ENCODE measurements at regions not wholly inside any gene's neighbourhood (a gene's known extent, or its start where the extent isn't known, plus 50 kb on each side); places are given as distances from the start of the nearest gene placed in this dataset.
"Not testable (repeated sequence)": the region's sequence is repeated elsewhere in the genome, so short reads cannot be mapped to it uniquely, and the experiment has no call there.

DNA sequence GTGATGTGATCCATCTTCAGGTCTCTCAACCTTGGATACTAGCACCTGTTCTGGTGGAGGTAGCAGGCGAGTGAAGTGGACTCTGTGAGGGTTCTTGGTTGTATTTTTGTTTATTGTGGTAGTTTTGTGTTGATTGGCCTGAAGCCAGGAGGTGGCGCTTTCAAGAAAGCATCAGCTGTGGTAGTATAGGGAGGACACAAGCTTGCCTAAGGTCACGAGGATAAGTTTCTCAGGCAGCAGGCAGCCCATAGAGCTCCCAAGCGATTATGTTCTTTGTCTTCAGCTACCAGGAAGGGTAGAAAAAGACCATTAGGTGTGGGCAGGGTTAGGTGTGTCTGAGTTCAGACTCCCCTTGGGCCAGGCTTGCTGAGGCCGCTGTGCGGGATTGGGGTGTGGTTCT, 290.8 kb upstream of the TGIF2LY start:
- H4K8ac ChIP-seq (ENCODE audit: extremely low read depth, insufficient read depth, low read length); H2BK120ac ChIP-seq (replicated peaks; ENCODE audit: low read depth, low read length); H3K27me3 ChIP-seq (replicated peaks in 1 of 4; ENCODE audit: control insufficient read depth in 3 of 4, extremely low read depth in 1 of 4, insufficient read depth in 3 of 4, low read length in 3 of 4); H3K56ac ChIP-seq (replicated peaks; ENCODE audit: insufficient read length, low read depth, low read length); H3K9ac ChIP-seq (replicated peaks in 1 of 4; ENCODE audit: extremely low read depth in 1 of 4, low read depth in 3 of 4, low read length in 3 of 4); H3K4me1 ChIP-seq (replicated peaks in 1 of 4; ENCODE audit: control insufficient read depth in 3 of 4, insufficient read depth in 4 of 4, low read length in 3 of 4); H3K9me3 ChIP-seq (ENCODE audit: insufficient read depth in 2 of 2, low read depth in 1 of 2, low read length in 1 of 2); POLR2A ChIA-PET (ENCODE audit: partially characterized antibody); H3K4ac ChIP-seq (replicated peaks; ENCODE audit: insufficient read length, low read depth, low read length); H3K14ac ChIP-seq (ENCODE audit: insufficient read length); H2BK5ac ChIP-seq (ENCODE audit: low read depth, low read length); H3K23ac ChIP-seq (ENCODE audit: insufficient read length); H3K4me2 ChIP-seq (ENCODE audit: insufficient read depth in 1 of 2, low read depth in 2 of 2, low read length in 2 of 2); CTCF ChIA-PET (ENCODE audit: partially characterized antibody); H3K4me3 ChIP-seq (ENCODE audit: extremely low read depth in 1 of 4, insufficient read depth in 2 of 4, low read depth in 3 of 4, low read length in 4 of 4); H2BK12ac ChIP-seq (ENCODE audit: low read depth, low read length); H3K18ac ChIP-seq (ENCODE audit: extremely low read depth, low read length); H3K23me2 ChIP-seq (ENCODE audit: low read depth, low read length); H2BK20ac ChIP-seq (ENCODE audit: low read length); H2AK5ac ChIP-seq (ENCODE audit: low read depth, low read length); H3K79me1 ChIP-seq (ENCODE audit: low read depth, low read length); H2AFZ ChIP-seq (ENCODE audit: low read length); H4K20me1 ChIP-seq (replicated peaks in 1 of 2; ENCODE audit: control insufficient read depth in 1 of 2, insufficient read depth in 2 of 2, low read length in 2 of 2); H3K36me3 ChIP-seq (ENCODE audit: control insufficient read depth in 2 of 4, insufficient read depth in 4 of 4, low read length in 3 of 4); H4K91ac ChIP-seq (replicated peaks; ENCODE audit: insufficient read length, low read length); FAIRE-seq; H4K5ac ChIP-seq (ENCODE audit: insufficient read length, low read depth, low read length); H3K27ac ChIP-seq (ENCODE audit: low read depth, low read length); H2BK15ac ChIP-seq (ENCODE audit: low read length); H3K79me2 ChIP-seq (ENCODE audit: control insufficient read depth in 1 of 2, insufficient read depth in 2 of 2, low read length in 2 of 2): not testable (repeated sequence)
- peak in 1 of 3 experiments; percentile 1; a peak in 1 of 4 replicates for TF ChIP-seq CTCF (IDR thresholded peaks at IDR 0.05; ENCODE audit: control extremely low read depth in 1 of 3, insufficient read depth in 1 of 3, low read depth in 1 of 3, low read length in 3 of 3)
- WGBS, 2 experiments (ENCODE audit: extremely low coverage in 1 of 2, insufficient coverage in 1 of 2, insufficient read length in 1 of 2, insufficient replicate concordance in 2 of 2, low coverage in 1 of 2, low lambda C conversion rate in 2 of 2, missing lambda C conversion rate in 1 of 2) = 50% methylated on average over 3 of the region's 6 CpGs; no CpG with 5 or more reads in 1 of the 2 experiments
- peak in 1 of 2 experiments; percentile 38 for DNase-seq (ENCODE audit: low read depth in 1 of 2, low spot score in 2 of 2)

Measured in H1 (cell line).